ENCODE measurements at regions not wholly inside any gene's neighbourhood (a gene's known extent, or its start where the extent isn't known, plus 50 kb on each side); places are given as distances from the start of the nearest gene placed in this dataset.

DNA sequence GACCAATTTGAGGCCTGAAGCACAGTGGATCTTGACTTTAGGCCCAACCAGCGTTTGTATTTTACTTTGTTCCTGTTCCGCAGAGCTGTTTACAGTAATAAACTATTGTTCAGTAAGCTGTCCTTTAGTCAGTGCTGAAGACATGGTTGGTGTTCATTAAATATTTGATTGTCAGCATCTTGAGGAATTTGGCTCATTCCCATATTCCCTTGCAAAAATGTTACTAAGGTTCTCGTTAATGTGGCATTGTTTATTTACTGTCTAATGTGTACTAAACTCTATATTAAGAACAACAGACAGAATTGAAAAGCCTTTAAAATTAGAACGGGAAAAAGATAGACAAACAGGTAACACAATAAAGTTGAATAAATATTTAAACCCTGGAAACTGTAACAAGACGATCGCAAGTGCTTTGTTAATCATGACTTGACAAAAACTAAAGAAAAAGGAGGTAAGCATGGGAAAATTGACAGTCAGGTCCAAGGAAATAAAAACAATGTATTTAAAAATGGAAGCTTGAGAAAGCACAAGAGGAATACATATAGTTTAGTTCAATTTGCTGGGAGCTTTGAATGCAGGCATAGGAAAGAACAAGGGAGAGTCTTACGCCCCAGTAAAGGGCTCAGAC, 1060.8 kb upstream of the CRIM1 start:
- TF ChIP-seq, protein P1, sequence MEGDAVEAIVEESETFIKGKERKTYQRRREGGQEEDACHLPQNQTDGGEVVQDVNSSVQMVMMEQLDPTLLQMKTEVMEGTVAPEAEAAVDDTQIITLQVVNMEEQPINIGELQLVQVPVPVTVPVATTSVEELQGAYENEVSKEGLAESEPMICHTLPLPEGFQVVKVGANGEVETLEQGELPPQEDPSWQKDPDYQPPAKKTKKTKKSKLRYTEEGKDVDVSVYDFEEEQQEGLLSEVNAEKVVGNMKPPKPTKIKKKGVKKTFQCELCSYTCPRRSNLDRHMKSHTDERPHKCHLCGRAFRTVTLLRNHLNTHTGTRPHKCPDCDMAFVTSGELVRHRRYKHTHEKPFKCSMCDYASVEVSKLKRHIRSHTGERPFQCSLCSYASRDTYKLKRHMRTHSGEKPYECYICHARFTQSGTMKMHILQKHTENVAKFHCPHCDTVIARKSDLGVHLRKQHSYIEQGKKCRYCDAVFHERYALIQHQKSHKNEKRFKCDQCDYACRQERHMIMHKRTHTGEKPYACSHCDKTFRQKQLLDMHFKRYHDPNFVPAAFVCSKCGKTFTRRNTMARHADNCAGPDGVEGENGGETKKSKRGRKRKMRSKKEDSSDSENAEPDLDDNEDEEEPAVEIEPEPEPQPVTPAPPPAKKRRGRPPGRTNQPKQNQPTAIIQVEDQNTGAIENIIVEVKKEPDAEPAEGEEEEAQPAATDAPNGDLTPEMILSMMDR (IDR thresholded peaks at IDR 0.05): no peak
- TF ChIP-seq POLR2A (IDR thresholded peaks at IDR 0.05): no peak
- DNase-seq (no peak), ATAC-seq (no peak)
- WGBS (ENCODE audit: insufficient coverage, low coverage, low lambda C conversion rate, missing lambda C conversion rate): 41% methylated on average over 7 of the region's 7 CpGs
- H3K4me3 ChIP-seq: no peak overlapping the region
- no peak overlapping the region for H3K27ac ChIP-seq
- no peaks in the 10 kb centered on the region for H3K9me3 ChIP-seq
- no peaks in the 10 kb centered on the region for H3K4me1 ChIP-seq
- intact Hi-C loops (cut with DNase I): no loop called here
- no peaks in the 10 kb centered on the region for H3K27me3 ChIP-seq
- H3K36me3 ChIP-seq: no peaks in the 10 kb centered on the region

DNA sequence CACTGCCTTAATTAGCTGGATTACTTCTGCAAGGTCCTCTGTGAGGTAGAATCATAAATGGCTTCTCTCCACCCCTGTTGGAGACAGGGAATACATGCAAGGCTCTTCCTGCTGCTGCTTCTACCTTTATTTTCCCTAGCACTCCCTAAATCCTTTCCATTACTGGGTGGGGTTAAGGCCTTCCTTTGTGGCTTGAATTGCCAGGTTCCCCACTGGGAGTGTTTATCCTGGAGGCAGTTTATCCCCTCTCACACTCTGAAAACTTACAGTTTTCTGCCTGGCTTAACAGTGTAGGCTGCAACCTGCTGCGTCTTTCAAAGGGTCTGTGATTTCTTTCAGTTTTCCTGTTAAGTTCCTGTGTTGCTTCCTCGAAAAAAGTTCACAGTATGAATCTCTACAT, 1062.3 kb upstream of the CRIM1 start:
- no peaks in the 10 kb centered on the region for H3K9me3 ChIP-seq
- no peaks in the 10 kb centered on the region for H3K36me3 ChIP-seq
- intact Hi-C loops (cut with DNase I): no loop called here
- H3K4me1 ChIP-seq: no peaks in the 10 kb centered on the region
- no peak for DNase-seq
- 25% methylated on average over 2 of the region's 2 CpGs for WGBS (ENCODE audit: insufficient coverage, low coverage, low lambda C conversion rate, missing lambda C conversion rate)
- H3K27ac ChIP-seq: no peak overlapping the region
- TF ChIP-seq, protein P1 (IDR thresholded peaks at IDR 0.05): no peak
- TF ChIP-seq POLR2A (IDR thresholded peaks at IDR 0.05): no peak
- no peak for ATAC-seq
- H3K4me3 ChIP-seq: no peak overlapping the region
- H3K27me3 ChIP-seq: no peaks in the 10 kb centered on the region

DNA sequence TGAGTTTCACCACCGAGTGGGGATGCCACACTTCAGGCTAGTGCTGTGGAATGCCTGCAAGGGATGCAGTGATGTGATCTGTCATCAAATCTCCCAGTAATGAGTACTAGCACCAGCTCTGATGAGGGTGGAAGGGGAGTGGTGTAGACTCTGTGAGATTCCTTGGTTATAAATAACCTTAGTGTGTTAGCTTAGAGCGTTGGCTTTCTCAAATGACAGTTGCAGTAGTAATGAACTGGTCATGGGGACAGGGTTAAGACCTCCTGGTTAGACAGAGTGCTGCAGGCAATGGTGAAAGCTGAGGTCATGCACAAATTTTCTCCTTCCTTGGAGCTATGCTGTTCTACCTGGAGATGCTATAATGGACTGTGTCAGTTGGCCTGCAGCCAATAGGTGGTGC, 1063.4 kb upstream of the CRIM1 start:
- H3K4me3 ChIP-seq: no peak overlapping the region
- no peaks in the 10 kb centered on the region for H3K4me1 ChIP-seq
- intact Hi-C loops (cut with DNase I): no loop called here
- no peaks in the 10 kb centered on the region for H3K9me3 ChIP-seq
- WGBS (ENCODE audit: insufficient coverage, low coverage, low lambda C conversion rate, missing lambda C conversion rate): 71% methylated on average over 1 of the region's 2 CpGs
- no peak for TF ChIP-seq POLR2A (IDR thresholded peaks at IDR 0.05)
- TF ChIP-seq, protein P1 (IDR thresholded peaks at IDR 0.05): no peak
- H3K27ac ChIP-seq: no peak overlapping the region
- no peaks in the 10 kb centered on the region for H3K36me3 ChIP-seq
- H3K27me3 ChIP-seq: no peaks in the 10 kb centered on the region
- DNase-seq: no peak
- ATAC-seq: no peak

DNA sequence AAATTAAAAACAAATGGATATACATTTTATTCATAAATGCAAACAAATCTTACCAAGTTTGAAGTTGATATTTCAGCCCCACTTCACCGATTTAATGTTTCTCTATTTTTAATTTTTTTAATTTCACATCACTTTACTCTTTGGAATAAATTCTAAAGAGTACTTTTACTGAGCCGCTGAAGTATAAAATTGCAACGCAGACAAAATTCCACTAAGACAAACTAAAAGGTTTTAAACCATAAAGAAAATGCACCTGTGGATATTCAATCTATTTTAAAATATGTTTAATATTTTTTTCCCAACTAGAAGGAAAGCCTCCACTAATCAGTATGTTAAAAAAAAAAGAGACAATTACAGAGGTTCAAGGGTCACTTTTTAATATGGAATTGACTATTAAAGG, 1073.9 kb upstream of the CRIM1 start:
- no peak for ATAC-seq
- Histone ChIP-seq H3K4me3 (no peak overlapping the region), H3K36me3 (no peaks in the 10 kb centered on the region), H3K4me1 (no peaks in the 10 kb centered on the region), H3K9me3 (no peaks in the 10 kb centered on the region), H3K27ac (no peak overlapping the region), H3K27me3 (no peaks in the 10 kb centered on the region)
- intact Hi-C loops (cut with DNase I): no loop called here
- TF ChIP-seq, protein P1 (IDR thresholded peaks at IDR 0.05): no peak
- TF ChIP-seq POLR2A (IDR thresholded peaks at IDR 0.05): no peak
- DNase-seq: no peak
- 57% methylated on average over 3 of the region's 3 CpGs for WGBS (ENCODE audit: insufficient coverage, low coverage, low lambda C conversion rate, missing lambda C conversion rate)

DNA sequence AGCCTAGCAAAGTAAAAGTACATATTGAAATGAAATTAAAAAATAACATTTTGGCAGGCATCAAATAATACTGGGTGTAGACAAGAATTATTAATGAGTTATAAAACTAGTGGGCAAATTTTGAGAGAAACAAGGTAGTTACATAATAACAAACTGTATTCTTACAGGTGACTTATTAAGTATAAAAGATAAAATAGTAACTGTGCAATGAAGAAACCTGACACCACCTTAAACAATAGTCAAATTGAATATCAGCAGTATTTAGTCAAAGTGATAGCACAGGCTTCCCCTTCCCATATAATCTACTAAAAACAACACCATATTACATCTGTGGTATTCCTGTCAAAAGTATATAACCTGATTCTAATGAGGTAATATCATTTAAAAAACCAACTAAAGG, 1099.8 kb upstream of the CRIM1 start:
- Histone ChIP-seq H3K27me3 (no peaks in the 10 kb centered on the region), H3K4me3 (no peak overlapping the region), H3K27ac (no peak overlapping the region), H3K36me3 (no peaks in the 10 kb centered on the region), H3K4me1 (no peaks in the 10 kb centered on the region), H3K9me3 (no peaks in the 10 kb centered on the region)
- DNase-seq: no peak
- intact Hi-C loops (cut with DNase I): no loop called here
- no peak for TF ChIP-seq POLR2A (IDR thresholded peaks at IDR 0.05)
- TF ChIP-seq, protein P1 (IDR thresholded peaks at IDR 0.05): no peak
- ATAC-seq: no peak

Measured in right lobe of liver (tissue), 6 donors.